Neural cell (in vitro differentiated cells): ENCODE measurements at regions not wholly inside any gene's neighbourhood (a gene's known extent, or its start where the extent isn't known, plus 50 kb on each side); places are given as distances from the start of the nearest gene placed in this dataset.

Experiments used
- H2AFZ ChIP-seq: fragments of 200-600, 300-800 bp; sonication (generic), shearing (Covaris generic); 2 replicates; pipeline ENCODE4 v1.6.0; 2014; ENCODE audit warnings: low read depth, mild to moderate bottlenecking, antibody characterized with exemption, low read length, moderate library complexity
- H3F3A ChIP-seq: fragments of 200-600 bp; shearing (Covaris generic); 2 replicates; pipeline ENCODE4 v1.6.1; 2016; ENCODE audit warnings: mild to moderate bottlenecking, moderate library complexity, mixed read lengths, antibody characterized with exemption, low read length; ENCODE audit not compliant: insufficient read depth, poor library complexity, severe bottlenecking
- H3K27ac ChIP-seq: fragments of 200-600, 300-800 bp; sonication (generic), shearing (Covaris generic); 2 replicates; pipeline ENCODE4 v1.5.1; 2014; ENCODE audit warnings: mild to moderate bottlenecking, low read length, moderate library complexity
- H3K27me3 ChIP-seq: fragments of 300-800, 200-600 bp; sonication (generic), shearing (Covaris generic); 2 replicates; pipeline ENCODE4 v1.6.0; 2014; ENCODE audit warnings: mild to moderate bottlenecking, low read depth, low read length, moderate library complexity; ENCODE audit not compliant: insufficient read depth
- H3K36me3 ChIP-seq: fragments of 300-800, 200-600 bp; sonication (generic), shearing (Covaris generic); 2 replicates; pipeline ENCODE4 v1.5.1; 2014; ENCODE audit warnings: mild to moderate bottlenecking, antibody characterized with exemption, low read length, moderate library complexity; ENCODE audit not compliant: insufficient read depth
- H3K4me2 ChIP-seq: fragments of 300-800, 200-600 bp; sonication (generic), shearing (Covaris generic); 2 replicates; pipeline ENCODE4 v1.6.0; 2014; ENCODE audit warnings: mild to moderate bottlenecking, low read length
- H3K4me3 ChIP-seq: fragments of 300-800, 200-600 bp; sonication (generic), shearing (Covaris generic); 2 replicates; pipeline ENCODE4 v1.5.1; 2014; ENCODE audit warnings: mild to moderate bottlenecking, low read length, moderate library complexity
- H3K79me2 ChIP-seq: fragments of 200-600 bp; shearing (Covaris generic); replicated peaks from 2 replicates; pipeline ENCODE4 v1.6.0; 2014; ENCODE audit warnings: mild to moderate bottlenecking, low read length, moderate library complexity; ENCODE audit not compliant: insufficient read depth
- H3K9ac ChIP-seq: fragments of 300-800, 200-600 bp; sonication (generic), shearing (Covaris generic); 2 replicates; pipeline ENCODE4 v1.6.1; 2016; ENCODE audit warnings: mild to moderate bottlenecking, low read length, mixed read lengths
- H3K9me2 ChIP-seq: fragments of 200-600 bp; shearing (Covaris generic); 2 replicates; pipeline ENCODE4 v1.6.1; 2016; ENCODE audit warnings: mild to moderate bottlenecking, low read length, mixed read lengths; ENCODE audit not compliant: insufficient read depth
- H3K9me3 ChIP-seq: fragments of 200-600, 300-800 bp; sonication (generic), shearing (Covaris generic); 2 replicates; pipeline ENCODE4 v1.6.1; 2016; ENCODE audit warnings: mild to moderate bottlenecking, mixed run types, low read length, moderate library complexity, mixed read lengths
- H4K20me1 ChIP-seq: fragments of 200-600 bp; shearing (Covaris generic); 2 replicates; pipeline ENCODE4 v1.6.1; 2016; ENCODE audit warnings: mild to moderate bottlenecking, mixed run types; ENCODE audit not compliant: insufficient read depth
- EP300 ChIP-seq: fragments of 450-650 bp; conservative IDR thresholded peaks from 2 replicates; pipeline ENCODE4 v1.6.1; 2014; ENCODE audit warnings: antibody characterized with exemption, mild to moderate bottlenecking, moderate library complexity; ENCODE audit not compliant: poor library complexity, severe bottlenecking
- EZH2 ChIP-seq: fragments of 200-600, 300-800 bp; shearing (Covaris generic), sonication (generic); IDR thresholded peaks from 2 replicates; pipeline ENCODE4 v1.6.1; 2014; ENCODE audit warnings: antibody characterized with exemption, low read length, borderline replicate concordance, mild to moderate bottlenecking; ENCODE audit not compliant: insufficient read depth, poor library complexity, severe bottlenecking
- MXI1 ChIP-seq: fragments of 450-650 bp; conservative IDR thresholded peaks from 2 replicates; pipeline ENCODE4 v1.6.1; 2014; ENCODE audit warnings: antibody characterized with exemption, mild to moderate bottlenecking; ENCODE audit not compliant: poor library complexity, severe bottlenecking
- POLR2AphosphoS5 ChIP-seq: IDR thresholded peaks from 2 replicates; pipeline ENCODE4 v1.6.1; 2012
- RAD21 ChIP-seq: fragments of 450-650 bp; conservative IDR thresholded peaks from 2 replicates; pipeline ENCODE4 v1.6.1; 2014; ENCODE audit warnings: antibody characterized with exemption, mild to moderate bottlenecking, moderate library complexity
- SMC3 ChIP-seq: fragments of 450-650 bp; conservative IDR thresholded peaks from 2 replicates; pipeline ENCODE4 v1.6.1; 2014; ENCODE audit warnings: antibody characterized with exemption, mild to moderate bottlenecking, moderate library complexity; ENCODE audit not compliant: poor library complexity
- TAF1 ChIP-seq: IDR thresholded peaks from 2 replicates; pipeline ENCODE4 v1.6.1; 2012; ENCODE audit warnings: low read depth
- TF ChIP-seq, protein P1 (sequence below): fragments of 450-650 bp; IDR thresholded peaks from 2 replicates; pipeline ENCODE4 v1.5.1; 2014; ENCODE audit warnings: antibody characterized with exemption, mild to moderate bottlenecking, moderate library complexity; ENCODE audit not compliant: poor library complexity, severe bottlenecking
- TF ChIP-seq, protein P2 (sequence below): IDR thresholded peaks from 2 replicates; pipeline ENCODE4 v1.6.1; 2012; ENCODE audit warnings: borderline replicate concordance

DNA sequence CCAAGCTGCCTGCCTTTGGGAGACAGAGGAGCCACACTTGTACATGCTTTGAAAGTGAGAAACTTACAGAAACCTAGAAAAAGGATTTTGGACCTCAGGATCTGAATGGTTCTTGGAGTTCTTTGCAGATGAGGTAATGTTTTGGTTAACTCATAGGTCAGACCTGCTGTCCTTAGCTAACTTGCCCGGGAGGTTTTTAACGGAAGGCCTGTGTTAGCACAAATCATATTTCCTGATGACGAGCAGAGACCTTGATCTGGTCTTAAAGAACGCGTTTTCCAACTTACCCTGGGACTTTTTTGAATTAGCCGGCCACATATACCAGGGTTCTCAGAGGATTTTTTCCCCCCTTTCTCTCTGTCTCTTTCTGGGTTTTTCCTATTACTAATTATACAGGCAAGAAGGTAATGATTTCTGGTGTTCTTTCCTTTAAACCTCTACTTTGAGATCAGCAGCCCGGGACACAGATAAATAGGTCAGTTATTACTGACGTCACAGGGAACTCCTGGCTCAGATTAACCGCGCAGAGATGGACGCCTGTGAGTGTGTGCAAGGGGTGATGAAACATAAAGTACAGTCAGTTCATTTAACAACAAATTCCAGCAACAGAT lies 101.7 kb upstream of the KLF6 start:
- H3K4me3 ChIP-seq = no peak overlapping the region
- H3K9ac ChIP-seq = no peak overlapping the region
- H3K27me3 ChIP-seq = no peaks in the 10 kb centered on the region

DNA sequence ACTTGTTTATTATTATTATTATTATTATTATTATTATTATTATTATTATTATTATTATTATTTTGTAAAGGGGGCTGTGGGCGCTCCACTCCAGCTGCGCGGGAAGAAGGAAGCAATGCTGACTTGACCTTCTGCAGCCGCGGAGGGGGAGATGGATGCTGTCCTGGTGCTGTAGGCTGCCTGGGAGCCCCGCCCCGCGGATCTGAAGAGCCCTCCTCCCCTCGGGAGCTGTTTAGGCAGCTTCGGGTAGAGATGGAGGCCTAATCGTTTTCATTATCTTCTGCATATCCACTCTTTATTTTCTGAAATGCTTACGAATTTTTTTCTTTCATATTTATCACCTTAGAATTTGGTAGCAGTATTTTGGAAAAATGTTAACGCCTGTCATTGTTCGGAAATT lies 101.2 kb upstream of the KLF6 start:
- Histone ChIP-seq H3K27me3 (no peaks in the 10 kb centered on the region), H3K79me2 (no peaks in the 10 kb centered on the region), H3K4me3 (no peak overlapping the region), H3K4me2 (no peak overlapping the region), H3K27ac (no peak overlapping the region), H3F3A (no peaks in the 10 kb centered on the region), H3K9me3 (no peaks in the 10 kb centered on the region), H3K9ac (no peak overlapping the region), H3K36me3 (no peaks in the 10 kb centered on the region), H2AFZ (no peak overlapping the region), H4K20me1 (no peaks in the 10 kb centered on the region), H3K9me2 (no peaks in the 10 kb centered on the region)
- TF ChIP-seq, protein P1, sequence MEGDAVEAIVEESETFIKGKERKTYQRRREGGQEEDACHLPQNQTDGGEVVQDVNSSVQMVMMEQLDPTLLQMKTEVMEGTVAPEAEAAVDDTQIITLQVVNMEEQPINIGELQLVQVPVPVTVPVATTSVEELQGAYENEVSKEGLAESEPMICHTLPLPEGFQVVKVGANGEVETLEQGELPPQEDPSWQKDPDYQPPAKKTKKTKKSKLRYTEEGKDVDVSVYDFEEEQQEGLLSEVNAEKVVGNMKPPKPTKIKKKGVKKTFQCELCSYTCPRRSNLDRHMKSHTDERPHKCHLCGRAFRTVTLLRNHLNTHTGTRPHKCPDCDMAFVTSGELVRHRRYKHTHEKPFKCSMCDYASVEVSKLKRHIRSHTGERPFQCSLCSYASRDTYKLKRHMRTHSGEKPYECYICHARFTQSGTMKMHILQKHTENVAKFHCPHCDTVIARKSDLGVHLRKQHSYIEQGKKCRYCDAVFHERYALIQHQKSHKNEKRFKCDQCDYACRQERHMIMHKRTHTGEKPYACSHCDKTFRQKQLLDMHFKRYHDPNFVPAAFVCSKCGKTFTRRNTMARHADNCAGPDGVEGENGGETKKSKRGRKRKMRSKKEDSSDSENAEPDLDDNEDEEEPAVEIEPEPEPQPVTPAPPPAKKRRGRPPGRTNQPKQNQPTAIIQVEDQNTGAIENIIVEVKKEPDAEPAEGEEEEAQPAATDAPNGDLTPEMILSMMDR = no peak
- TF ChIP-seq RAD21 (no peak), SMC3 (no peak), TAF1 (no peak), POLR2AphosphoS5 (no peak), EP300 (no peak), MXI1 (no peak), EZH2 (no peak)
- TF ChIP-seq, protein P2, sequence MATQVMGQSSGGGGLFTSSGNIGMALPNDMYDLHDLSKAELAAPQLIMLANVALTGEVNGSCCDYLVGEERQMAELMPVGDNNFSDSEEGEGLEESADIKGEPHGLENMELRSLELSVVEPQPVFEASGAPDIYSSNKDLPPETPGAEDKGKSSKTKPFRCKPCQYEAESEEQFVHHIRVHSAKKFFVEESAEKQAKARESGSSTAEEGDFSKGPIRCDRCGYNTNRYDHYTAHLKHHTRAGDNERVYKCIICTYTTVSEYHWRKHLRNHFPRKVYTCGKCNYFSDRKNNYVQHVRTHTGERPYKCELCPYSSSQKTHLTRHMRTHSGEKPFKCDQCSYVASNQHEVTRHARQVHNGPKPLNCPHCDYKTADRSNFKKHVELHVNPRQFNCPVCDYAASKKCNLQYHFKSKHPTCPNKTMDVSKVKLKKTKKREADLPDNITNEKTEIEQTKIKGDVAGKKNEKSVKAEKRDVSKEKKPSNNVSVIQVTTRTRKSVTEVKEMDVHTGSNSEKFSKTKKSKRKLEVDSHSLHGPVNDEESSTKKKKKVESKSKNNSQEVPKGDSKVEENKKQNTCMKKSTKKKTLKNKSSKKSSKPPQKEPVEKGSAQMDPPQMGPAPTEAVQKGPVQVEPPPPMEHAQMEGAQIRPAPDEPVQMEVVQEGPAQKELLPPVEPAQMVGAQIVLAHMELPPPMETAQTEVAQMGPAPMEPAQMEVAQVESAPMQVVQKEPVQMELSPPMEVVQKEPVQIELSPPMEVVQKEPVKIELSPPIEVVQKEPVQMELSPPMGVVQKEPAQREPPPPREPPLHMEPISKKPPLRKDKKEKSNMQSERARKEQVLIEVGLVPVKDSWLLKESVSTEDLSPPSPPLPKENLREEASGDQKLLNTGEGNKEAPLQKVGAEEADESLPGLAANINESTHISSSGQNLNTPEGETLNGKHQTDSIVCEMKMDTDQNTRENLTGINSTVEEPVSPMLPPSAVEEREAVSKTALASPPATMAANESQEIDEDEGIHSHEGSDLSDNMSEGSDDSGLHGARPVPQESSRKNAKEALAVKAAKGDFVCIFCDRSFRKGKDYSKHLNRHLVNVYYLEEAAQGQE = no peak

More for the DNA sequence above, 101.7 kb upstream of the KLF6 start:
- H4K20me1 ChIP-seq = no peaks in the 10 kb centered on the region
- H3F3A ChIP-seq = no peaks in the 10 kb centered on the region
- no peak overlapping the region for H3K4me2 ChIP-seq
- no peaks in the 10 kb centered on the region for H3K9me3 ChIP-seq
- H3K9me2 ChIP-seq = no peaks in the 10 kb centered on the region
- H3K36me3 ChIP-seq = no peaks in the 10 kb centered on the region
- no peak overlapping the region for H2AFZ ChIP-seq
- H3K27ac ChIP-seq = no peak overlapping the region
- no peaks in the 10 kb centered on the region for H3K79me2 ChIP-seq
- TF ChIP-seq MXI1 = no peak
- TF ChIP-seq, protein P1 = no peak
- TF ChIP-seq EZH2 = no peak
- TF ChIP-seq, protein P2 = no peak
- TF ChIP-seq TAF1 = no peak
- no peak for TF ChIP-seq EP300
- no peak for TF ChIP-seq RAD21
- no peak for TF ChIP-seq POLR2AphosphoS5
- no peak for TF ChIP-seq SMC3
